ENCODE measurements at regions not wholly inside any gene's neighbourhood (a gene's known extent, or its start where the extent isn't known, plus 50 kb on each side); places are given as distances from the start of the nearest gene placed in this dataset.

- no peak overlapping the region for H3K4me3 ChIP-seq (ENCODE audit: low read length)
- Mint-ChIP-seq H3K4me1 (no peaks in the 10 kb centered on the region), H3K4me3 (no peak overlapping the region), H3K36me3 (no peaks in the 10 kb centered on the region), H3K9me3 (peaks cover 5 to 9% of the 10 kb centered on the region in 2 donors), H3K27me3 (ENCODE audit: low read depth in 2 of 2) (no peaks in the 10 kb centered on the region), H3K27ac (no peak overlapping the region)
- no peak overlapping the region for H3K27ac ChIP-seq (ENCODE audit: low read length)
- H3K4me1 ChIP-seq (ENCODE audit: control insufficient read depth, insufficient read depth, low read length) = no peaks in the 10 kb centered on the region
- no peak for DNase-seq
- no peaks in the 10 kb centered on the region for H3K9me3 ChIP-seq (ENCODE audit: control insufficient read depth, insufficient read depth, low read length)
- ATAC-seq = no peak
- 89% methylated on average over 2 of the region's 2 CpGs for WGBS (ENCODE audit: insufficient coverage)
- TF ChIP-seq CTCF (IDR thresholded peaks at IDR 0.05) = no peak
- H3K36me3 ChIP-seq (ENCODE audit: control insufficient read depth, insufficient read depth, low read length) = no peaks in the 10 kb centered on the region
- no peaks in the 10 kb centered on the region for H3K27me3 ChIP-seq (ENCODE audit: control insufficient read depth, insufficient read depth, low read length)
- intact Hi-C loops (cut with micrococcal nuclease) = no loop called here
Observed at GRCh38 chr4:135840781-135841180, 1639.2 kb upstream of the PABPC4L start.

GRCh38 chr4:135839712-135840111, 1638.1 kb upstream of the PABPC4L start:
- no peaks in the 10 kb centered on the region for H3K27me3 ChIP-seq (ENCODE audit: control insufficient read depth, insufficient read depth, low read length)
- H3K4me3 Mint-ChIP-seq = no peak overlapping the region
- H3K36me3 ChIP-seq (ENCODE audit: control insufficient read depth, insufficient read depth, low read length) = no peaks in the 10 kb centered on the region
- H3K27ac Mint-ChIP-seq = no peak overlapping the region
- peaks cover 6 to 9% of the 10 kb centered on the region in 2 donors for H3K9me3 Mint-ChIP-seq
- no peaks in the 10 kb centered on the region for H3K4me1 ChIP-seq (ENCODE audit: control insufficient read depth, insufficient read depth, low read length)
- TF ChIP-seq CTCF (IDR thresholded peaks at IDR 0.05) = no peak
- intact Hi-C loops (cut with micrococcal nuclease) = no loop called here
- no peaks in the 10 kb centered on the region for H3K27me3 Mint-ChIP-seq (ENCODE audit: low read depth in 2 of 2)
- H3K4me1 Mint-ChIP-seq = no peaks in the 10 kb centered on the region
- ATAC-seq (no peak), DNase-seq (no peak)
- H3K4me3 ChIP-seq (ENCODE audit: low read length) = no peak overlapping the region
- no peaks in the 10 kb centered on the region for H3K9me3 ChIP-seq (ENCODE audit: control insufficient read depth, insufficient read depth, low read length)
- 88% methylated on average over 2 of the region's 2 CpGs for WGBS (ENCODE audit: insufficient coverage)
- no peak overlapping the region for H3K27ac ChIP-seq (ENCODE audit: low read length)
- no peaks in the 10 kb centered on the region for H3K36me3 Mint-ChIP-seq

- H3K4me3 Mint-ChIP-seq = no peak overlapping the region
- no peaks in the 10 kb centered on the region for H3K4me1 ChIP-seq (ENCODE audit: control insufficient read depth, insufficient read depth, low read length)
- H3K9me3 Mint-ChIP-seq = peaks cover 6 to 9% of the 10 kb centered on the region in 2 donors
- TF ChIP-seq CTCF (IDR thresholded peaks at IDR 0.05) = no peak
- H3K27me3 ChIP-seq (ENCODE audit: control insufficient read depth, insufficient read depth, low read length) = no peaks in the 10 kb centered on the region
- WGBS (ENCODE audit: insufficient coverage) = no CpG with 5 or more reads among the region's 1 CpG
- no peaks in the 10 kb centered on the region for H3K36me3 ChIP-seq (ENCODE audit: control insufficient read depth, insufficient read depth, low read length)
- no peak for ATAC-seq
- no peak overlapping the region for H3K27ac ChIP-seq (ENCODE audit: low read length)
- H3K27me3 Mint-ChIP-seq (ENCODE audit: low read depth in 2 of 2) = no peaks in the 10 kb centered on the region
- no peaks in the 10 kb centered on the region for H3K9me3 ChIP-seq (ENCODE audit: control insufficient read depth, insufficient read depth, low read length)
- no peaks in the 10 kb centered on the region for H3K4me1 Mint-ChIP-seq
- H3K36me3 Mint-ChIP-seq = no peaks in the 10 kb centered on the region
- H3K27ac Mint-ChIP-seq = no peak overlapping the region
- no peak for DNase-seq
- no peak overlapping the region for H3K4me3 ChIP-seq (ENCODE audit: low read length)
- intact Hi-C loops (cut with micrococcal nuclease) = no loop called here
Observed at GRCh38 chr4:135838889-135839288, 1637.3 kb upstream of the PABPC4L start.

GRCh38 chr4:135834471-135834870, 1632.9 kb upstream of the PABPC4L start:
- Histone ChIP-seq H3K4me3 (ENCODE audit: low read length) (no peak overlapping the region), H3K27me3 (ENCODE audit: control insufficient read depth, insufficient read depth, low read length) (no peaks in the 10 kb centered on the region), H3K9me3 (ENCODE audit: control insufficient read depth, insufficient read depth, low read length) (no peaks in the 10 kb centered on the region), H3K4me1 (ENCODE audit: control insufficient read depth, insufficient read depth, low read length) (no peaks in the 10 kb centered on the region), H3K36me3 (ENCODE audit: control insufficient read depth, insufficient read depth, low read length) (no peaks in the 10 kb centered on the region), H3K27ac (ENCODE audit: low read length) (no peak overlapping the region)
- no peak for DNase-seq
- no peak for ATAC-seq
- Mint-ChIP-seq H3K27me3 (ENCODE audit: low read depth in 2 of 2) (no peaks in the 10 kb centered on the region), H3K4me1 (no peaks in the 10 kb centered on the region), H3K9me3 (peaks cover 8 to 9% of the 10 kb centered on the region in 2 donors), H3K27ac (no peak overlapping the region), H3K36me3 (no peaks in the 10 kb centered on the region), H3K4me3 (no peak overlapping the region)
- 86% methylated on average over 2 of the region's 2 CpGs for WGBS (ENCODE audit: insufficient coverage)
- intact Hi-C loops (cut with micrococcal nuclease) = no loop called here
- no peak for TF ChIP-seq CTCF (IDR thresholded peaks at IDR 0.05)

All from natural killer cell (primary cell).